ENCODE measurements at regions not wholly inside any gene's neighbourhood (a gene's known extent, or its start where the extent isn't known, plus 50 kb on each side); places are given as distances from the start of the nearest gene placed in this dataset.

DNA sequence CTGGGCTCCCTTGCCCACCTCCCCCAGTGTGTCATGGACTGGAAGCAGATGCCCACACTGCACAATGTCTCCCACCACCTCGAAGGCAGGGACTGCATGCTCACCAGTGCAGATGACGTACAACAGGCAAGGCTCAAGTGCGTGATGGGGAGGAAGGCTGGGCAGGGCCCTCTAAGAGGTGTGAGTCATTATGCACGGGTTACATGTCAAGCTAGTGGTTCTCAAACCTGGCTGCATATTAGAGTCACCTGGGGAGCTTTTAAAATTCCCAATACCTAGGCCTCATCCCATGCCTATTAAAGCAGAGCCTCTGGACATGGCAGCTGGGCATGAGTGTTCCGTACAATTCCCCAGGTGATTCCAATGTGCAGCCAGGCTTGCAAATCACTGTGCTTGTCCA lies 137.9 kb upstream of the NGF start:
- TF ChIP-seq, protein P1, sequence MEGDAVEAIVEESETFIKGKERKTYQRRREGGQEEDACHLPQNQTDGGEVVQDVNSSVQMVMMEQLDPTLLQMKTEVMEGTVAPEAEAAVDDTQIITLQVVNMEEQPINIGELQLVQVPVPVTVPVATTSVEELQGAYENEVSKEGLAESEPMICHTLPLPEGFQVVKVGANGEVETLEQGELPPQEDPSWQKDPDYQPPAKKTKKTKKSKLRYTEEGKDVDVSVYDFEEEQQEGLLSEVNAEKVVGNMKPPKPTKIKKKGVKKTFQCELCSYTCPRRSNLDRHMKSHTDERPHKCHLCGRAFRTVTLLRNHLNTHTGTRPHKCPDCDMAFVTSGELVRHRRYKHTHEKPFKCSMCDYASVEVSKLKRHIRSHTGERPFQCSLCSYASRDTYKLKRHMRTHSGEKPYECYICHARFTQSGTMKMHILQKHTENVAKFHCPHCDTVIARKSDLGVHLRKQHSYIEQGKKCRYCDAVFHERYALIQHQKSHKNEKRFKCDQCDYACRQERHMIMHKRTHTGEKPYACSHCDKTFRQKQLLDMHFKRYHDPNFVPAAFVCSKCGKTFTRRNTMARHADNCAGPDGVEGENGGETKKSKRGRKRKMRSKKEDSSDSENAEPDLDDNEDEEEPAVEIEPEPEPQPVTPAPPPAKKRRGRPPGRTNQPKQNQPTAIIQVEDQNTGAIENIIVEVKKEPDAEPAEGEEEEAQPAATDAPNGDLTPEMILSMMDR (conservative IDR thresholded peaks at IDR 0.05), result no peak
- TF ChIP-seq ZFX (IDR thresholded peaks at IDR 0.05), result no peak

Measured in C4-2B (cell line).